KG1 (cell line): ENCODE measurements at regions not wholly inside any gene's neighbourhood (a gene's known extent, or its start where the extent isn't known, plus 50 kb on each side); places are given as distances from the start of the nearest gene placed in this dataset.
A peak's percentile ranks its signal among the peaks of the same experiment; 100 is the strongest.
"Not testable (repeated sequence)": the region's sequence is repeated elsewhere in the genome, so short reads cannot be mapped to it uniquely, and the experiment has no call there.

Experiments
- DNase-seq: peaks from one replicate; lab custom pipeline; 2025; lab: John Stamatoyannopoulos, UW

DNA sequence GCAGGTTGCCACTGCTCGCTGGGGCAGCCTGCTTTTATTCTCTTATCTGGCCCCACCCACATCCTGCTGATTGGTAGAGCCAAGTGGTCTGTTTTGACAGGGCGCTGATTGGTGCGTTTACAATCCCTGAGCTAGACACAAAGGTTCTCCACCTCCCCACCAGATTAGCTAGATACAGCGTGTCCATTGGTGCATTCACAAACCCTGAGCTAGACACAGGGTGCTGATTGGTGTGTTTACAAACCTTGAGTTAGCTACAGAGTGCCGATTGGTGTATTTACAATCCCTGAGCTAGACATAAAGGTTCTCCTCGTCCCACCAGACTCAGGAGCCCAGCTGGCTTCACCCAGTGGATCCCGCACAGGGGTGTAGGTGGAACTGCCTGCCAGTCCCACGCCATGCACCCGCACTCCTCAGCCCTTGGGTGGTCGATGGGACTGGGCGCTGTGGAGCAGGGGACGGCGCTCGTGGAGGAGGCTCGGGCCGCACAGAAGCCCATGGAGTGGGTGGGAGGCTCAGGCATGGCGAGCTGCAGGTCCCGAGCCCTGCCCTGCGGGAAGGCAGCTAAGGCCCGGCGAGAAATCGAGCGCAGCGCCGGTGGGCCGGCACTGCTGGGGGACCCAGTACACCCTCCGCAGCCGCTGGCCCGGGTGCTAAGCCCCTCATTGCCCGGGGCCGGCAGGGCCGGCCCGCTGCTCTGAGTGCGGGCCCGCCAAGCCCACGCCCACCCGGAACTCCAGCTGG is 1526.2 kb downstream of the SI start:
- DNase-seq, result not testable (repeated sequence)

DNA sequence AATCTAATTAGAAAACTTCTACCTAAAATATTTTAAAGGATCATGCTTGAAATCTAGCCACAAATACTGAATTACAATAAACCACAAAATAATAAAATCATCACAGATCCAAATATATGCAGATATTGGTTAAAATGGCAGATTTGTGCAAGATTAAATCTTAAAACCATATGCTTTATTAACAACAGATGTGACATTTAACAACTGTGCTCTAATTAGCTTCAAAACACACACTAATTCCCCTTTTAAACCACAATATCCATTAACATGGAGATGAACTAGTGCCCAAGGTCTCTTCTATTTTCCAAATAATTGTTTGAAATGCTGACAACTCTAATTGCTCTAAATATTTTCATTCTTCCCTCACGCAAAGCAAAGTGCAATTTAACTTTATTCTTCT is 1530.3 kb downstream of the SI start:
- DNase-seq, result no peak

DNA sequence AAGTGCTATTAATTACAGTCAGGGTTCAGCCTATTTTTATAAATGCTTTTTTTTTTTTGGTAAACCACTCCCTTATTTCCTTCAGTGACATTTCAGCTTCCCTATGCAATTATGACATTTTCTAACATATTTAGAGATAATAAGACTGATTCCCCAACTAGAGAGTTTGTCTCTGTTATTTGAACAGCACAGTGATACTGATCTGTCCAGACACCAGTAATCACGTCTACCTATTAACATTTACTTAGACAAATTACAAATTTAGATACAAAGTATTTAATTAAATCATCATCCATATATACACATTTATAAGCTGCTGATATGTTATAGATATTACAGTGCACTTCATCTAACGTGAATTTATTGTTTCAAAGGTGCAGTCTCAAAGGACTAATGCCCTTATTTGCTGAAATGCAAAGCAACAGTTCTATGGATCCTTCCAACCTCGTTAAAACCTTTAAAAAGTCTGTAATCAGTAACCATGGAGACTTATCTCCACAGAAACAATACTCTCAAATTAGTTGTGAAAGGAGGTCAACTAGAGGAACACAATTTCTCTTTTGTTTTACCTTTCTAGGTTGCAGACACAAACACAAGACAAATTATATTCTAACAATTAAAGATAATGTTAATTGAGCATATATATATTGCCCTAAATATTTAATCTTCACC is 1531.1 kb downstream of the SI start:
- DNase-seq, result no peak

DNA sequence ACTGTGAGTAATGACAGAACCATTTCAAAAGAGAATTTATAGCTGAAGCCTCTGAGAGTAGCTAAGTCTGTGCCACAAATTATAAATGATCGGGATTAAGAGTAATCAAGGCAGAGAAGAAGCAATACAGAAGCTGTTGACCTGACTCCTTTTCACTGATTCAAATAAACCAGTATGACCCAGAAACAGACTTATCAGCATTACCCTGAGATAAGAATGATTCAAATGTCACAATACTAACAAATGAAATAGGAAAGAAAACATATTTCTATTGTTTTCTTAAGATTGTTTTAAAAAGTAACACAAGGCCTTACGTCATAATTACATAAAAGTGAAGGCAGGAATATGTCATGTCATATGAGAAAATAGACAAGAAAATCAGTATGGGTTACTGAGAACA is 1534.6 kb downstream of the SI start:
- DNase-seq, result no peak

DNA sequence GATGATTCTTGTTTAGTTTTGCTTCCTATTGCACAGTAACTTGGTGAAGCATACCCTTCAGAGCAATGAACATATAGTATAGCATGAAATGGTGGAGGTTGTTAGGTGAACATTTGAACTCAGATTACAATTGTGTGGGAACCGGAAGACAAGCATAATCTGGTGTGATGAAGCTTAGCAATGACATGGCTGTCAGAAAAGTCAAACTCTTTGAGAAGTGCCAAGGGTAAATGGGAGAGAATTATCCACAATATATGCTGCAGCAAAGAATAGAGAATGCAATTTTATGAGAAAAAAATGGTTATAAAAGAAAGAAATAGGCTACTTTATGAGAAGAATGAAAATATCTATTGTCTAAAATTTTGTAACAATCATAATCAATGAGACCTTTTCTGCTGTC is 1536.7 kb downstream of the SI start:
- no peak for DNase-seq

DNA sequence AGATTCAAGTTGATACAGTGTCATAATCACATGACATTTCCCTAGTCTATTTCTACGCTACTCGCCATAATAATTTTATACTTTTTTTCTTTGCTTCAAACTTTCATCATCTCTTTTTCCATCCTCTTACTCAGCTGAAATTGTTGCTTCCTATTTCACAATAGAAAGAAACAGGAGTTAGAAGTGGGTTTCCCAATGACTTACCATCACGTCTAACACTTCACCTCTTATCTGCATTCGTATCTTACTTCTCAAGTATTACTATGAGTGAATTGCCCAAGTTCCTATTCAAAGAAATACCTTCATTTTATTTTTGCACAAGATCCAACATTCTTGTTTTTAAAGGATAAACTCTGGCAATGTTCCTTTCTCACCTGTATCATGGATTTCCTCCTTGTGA is 1539.9 kb downstream of the SI start:
- DNase-seq, result no peak

DNA sequence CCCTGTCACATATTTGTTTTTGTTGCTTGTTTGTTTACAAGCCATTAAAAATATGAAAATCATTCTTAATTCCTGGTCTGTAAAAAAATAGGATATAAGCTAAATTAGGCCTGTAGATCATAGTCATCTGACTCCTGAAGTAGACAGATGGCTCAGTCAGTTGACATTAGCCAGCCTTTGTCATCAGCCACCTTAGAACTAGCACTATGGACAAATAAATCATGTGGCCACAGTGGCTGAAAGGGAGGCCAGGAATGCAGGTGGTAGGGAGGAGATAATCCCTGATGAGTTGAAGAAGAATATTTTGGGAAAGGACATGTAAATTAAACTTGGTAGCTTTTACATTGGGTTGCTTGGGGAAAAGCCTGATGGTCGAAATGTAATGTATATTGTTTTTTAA is 1544.9 kb downstream of the SI start:
- DNase-seq, result no peak

DNA sequence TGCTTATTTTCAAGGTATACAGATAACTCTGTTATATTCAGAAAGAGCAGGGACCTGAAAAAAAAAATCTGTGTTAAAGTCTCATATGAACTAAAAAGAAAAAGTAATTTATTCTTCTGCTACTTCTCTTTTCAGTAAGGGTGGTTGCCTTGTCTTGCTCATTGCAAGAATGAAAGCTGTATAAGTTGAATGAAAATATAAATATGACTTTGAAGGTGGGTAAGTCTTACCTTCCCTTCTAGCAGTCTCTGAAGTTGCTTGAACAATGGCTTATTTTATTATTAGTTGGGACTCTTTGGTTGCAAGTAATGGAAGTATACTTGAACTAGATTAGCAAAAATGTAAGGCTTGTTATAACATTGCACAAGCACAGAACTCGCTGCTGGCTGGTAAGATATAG is 1554.9 kb downstream of the SI start:
- no peak for DNase-seq

DNA sequence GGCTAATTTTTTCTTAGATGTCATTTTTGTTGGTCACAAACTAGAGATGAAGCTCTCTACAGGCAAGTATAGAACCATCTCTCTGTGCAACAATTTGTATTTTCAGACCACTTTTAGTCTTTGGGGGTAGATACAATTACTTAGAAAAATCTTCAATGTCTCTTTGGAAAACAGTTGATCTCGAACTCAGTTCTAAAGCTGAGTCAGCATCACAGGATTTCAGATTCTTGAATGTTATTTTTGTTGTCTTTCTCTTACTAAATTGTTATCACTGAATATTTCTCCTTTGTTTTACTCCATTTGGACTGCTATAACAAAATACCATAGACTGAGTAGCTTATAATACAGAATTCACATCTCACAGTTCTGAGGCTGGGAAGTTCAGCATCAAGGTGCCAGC is 1557.0 kb downstream of the SI start:
- no peak for DNase-seq

DNA sequence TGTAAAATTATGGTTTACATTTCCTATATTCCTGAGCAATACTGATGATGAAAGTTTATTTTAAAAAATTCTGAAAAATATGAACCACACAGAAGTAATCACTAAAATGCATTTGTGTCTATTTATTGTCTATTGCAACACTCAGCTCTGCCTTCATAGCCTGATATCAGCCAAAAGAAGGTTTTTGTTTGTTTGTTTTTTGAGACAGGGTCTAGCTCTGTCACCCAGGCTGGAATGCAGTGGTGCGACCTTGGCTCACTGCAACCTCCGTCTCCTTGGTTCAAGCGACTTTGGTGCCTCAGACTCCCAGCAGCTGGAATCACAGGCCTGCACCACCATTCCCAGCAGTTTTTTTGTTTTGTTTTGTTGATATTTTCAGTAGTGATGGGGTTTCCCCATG is 1560.2 kb downstream of the SI start:
- no peak for DNase-seq

DNA sequence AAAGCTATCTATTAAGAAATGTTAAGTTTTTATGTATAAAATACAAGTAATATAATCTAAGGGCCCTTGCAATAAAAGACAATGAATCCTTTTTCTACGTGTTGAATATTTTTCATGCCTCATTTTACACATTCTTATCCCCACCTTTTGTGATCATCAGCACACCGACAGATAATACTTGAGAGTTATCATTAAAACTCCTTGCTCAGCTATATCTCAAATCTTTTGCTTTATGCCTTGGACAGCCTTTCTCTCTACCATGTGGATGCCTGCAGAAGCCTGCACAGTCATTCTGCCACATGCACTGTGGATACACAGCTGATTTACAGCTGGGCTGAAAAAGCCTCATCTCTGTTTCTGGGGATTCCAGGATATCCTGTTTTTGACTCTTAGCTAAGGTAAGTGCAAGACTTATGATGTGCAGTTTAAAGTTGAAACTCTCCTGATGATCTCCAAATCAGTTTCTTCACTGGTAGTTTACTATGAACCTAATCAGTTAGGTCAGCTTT is 1565.1 kb downstream of the SI start:
- no peak for DNase-seq

DNA sequence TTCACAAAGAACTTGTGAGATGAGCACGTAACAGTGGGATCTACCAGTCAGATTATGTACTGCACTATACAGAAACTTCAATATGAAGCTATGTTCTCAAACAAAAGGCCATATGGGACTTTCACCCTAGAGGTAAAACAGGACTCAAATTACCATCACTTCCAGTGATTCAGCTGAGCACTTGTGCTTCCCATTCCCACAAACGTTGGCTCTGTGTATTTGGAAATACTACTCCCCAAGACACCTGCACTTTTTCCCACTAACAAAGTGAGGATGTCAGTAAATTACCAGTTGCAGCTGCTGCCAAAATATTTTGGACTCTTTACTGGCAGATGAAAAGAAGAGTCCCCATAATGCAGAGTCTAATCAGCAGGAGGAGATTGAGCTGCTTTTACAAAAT is 1570.1 kb downstream of the SI start:
- DNase-seq, result no peak

DNA sequence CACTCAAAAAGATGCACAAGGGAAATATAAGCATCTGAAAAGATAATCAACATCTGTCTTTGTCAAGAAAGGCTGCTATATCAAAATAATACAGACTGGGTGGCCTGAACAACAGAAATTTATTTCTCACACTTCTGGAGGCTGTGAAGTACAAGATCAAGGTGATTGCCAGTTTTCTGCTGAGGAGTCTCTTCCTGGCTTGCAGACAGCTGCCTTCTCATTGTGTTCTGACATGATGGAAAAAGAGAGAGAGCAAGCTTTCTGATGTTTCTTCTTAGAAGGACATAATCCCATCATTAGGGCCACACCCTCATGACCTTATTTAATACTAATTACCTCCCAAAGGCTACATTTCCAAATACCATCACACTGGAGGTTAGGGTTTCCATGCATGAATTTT is 1573.3 kb downstream of the SI start:
- no peak for DNase-seq

DNA sequence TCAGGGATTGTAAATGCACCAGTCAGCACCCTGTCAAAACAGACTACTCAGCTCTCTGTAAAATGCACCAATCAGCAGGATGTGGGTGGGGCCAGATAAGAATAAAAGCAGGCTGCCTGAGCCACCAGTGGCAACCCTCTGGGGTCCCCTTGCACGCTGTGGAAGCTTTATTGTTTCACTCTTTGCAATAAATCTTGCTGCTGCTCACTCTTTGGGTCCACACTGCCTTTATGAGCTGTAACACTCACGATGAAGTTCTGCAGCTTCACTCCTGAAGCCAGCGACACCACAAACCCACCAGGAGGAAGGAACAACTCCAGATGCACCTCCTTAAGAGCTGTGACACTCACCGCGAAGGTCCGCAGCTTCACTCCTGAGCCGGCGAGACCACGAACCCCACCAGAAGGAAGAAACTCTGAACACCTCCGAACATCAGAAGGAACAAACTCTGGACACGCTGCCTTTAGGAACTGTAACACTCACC is 1578.5 kb downstream of the SI start:
- not testable (repeated sequence) for DNase-seq

DNA sequence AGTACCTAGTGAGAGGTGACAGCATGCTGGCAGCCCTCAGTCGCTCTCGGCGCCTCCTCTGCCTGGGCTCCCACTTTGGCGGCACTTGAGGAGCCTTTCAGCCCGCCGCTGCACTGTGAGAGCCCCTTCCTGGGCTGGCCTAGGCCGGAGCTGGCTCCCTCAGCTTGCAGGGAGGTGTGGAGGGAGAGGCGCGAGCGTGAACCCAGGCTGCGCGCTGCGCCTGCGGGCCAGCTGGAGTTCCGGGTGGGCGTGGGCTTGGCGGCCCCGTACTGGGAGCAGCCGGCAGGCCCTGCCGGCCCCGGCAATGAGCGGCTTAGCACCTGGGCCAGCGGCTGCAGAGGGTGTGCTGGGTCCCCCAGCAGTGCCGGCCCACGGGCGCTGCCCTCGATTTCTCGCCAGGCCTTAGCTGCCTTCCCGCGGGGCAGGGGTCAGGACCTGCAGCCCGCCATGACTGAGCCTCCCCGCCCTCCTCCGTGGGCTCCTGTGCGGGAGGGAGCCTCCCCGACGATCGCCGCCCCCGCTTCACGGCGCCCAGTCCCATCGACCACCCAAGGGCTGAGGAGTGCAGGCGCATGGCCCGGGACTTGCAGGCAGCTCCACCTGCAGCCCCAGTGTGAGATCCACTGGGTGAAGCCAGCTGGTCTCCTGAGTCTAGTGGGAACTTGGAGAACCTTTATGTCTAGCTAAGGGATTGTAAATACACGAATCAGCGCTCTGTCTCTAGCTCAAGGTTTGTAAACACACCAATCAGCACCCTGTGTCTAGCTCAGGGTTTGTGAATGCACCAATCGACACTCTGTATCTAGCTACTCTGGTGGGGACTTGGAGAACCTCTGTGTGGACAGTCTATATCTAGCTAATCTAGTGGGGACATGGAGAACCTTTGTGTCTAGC is 1579.2 kb downstream of the SI start:
- DNase-seq, result not testable (repeated sequence)

DNA sequence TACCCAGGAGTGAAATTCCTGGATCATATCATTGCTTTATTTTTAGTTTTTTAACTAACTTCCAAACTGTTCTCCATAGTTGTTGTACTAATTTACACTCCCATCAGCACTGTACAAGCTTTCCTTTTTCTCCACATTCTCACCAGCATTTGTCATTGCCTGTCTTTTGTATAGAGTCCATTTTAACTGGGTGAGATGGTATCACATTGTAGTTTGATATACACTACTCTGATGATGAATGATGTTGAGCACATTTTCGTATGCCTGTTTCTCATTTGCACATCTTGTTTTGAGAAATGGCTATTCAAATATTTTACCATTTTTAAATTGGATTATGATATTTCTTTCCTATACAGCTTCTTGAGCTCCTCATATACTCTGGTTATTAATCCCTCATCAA is 1586.6 kb downstream of the SI start:
- DNase-seq, result no peak

DNA sequence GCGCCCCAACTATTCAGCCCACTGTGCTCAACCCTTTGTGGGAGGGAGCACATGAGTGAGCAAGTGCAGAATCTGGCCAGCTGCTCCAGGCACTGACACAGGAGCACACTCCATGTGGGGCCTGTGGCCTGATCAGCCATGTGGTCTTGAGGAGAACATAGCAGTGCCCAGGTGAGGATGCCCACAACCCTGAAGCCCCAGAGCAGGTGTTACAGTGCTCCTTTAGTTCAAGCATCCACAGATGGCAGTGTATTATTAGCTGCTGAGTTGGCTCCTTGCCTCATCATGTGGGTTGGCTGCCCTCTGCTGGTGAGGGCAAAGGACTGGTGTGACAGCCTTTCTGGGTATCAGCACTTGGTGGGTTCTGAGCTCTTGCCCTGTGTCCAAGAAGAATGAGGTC is 1588.2 kb downstream of the SI start:
- DNase-seq, result peak; percentile 59

DNA sequence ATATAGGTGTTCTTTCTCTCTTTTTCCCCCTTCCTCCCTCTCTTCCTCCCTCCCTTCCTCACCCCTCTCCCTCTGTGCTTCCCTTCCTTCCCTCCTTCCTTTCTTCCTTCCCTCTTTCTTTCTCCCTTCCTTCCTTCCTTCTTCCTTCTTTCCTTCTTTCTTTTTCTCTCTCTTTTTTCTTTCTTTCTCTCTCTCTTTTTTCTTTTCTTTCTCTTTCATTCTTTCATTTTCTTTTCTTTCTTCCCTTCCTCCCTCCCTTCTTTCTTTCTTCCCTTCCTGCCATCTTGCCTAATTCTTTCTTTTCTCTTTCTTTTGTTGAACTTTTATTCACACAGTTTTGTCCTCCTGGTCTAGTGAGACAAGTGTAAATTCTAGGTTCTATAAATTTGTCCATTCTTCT is 1595.6 kb downstream of the SI start:
- no peak for DNase-seq

DNA sequence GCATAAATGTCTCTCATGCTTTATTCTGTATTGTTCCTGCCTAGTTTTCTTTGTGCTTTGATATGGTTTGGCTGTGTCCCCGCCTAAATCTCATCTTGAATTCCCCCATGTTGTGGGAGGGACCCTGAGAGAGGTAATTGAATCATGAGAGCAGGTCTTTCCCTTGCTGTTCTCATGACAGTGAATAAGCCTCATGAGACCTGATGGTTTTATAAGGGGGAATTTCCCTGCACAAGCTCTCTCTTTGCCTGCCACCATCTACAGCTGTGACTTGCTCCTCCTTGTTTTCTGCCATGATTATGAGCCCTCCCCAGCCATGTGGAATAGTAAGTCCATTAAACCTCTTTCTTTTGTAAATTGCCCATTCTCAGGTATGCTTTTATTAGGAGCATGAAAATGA is 1596.6 kb downstream of the SI start:
- DNase-seq, result no peak

DNA sequence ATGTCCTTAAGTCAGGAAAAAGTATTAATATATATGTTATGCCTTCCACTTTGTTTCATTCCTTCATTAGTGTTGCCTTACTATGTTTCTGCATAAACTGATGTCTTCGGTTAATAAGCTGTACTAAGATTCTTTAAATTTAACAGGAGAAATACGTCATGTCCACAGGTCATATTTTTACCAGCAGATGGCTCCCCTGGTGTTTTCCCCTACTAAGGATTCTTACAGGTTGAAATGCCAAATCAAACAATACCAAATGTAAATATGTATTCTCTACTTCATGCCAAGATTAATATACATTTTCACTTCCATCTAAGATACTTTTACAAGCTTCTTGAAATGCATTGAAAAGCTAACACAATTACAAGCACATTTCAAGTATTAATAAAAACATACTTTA is 1602.1 kb downstream of the SI start:
- DNase-seq, result no peak

DNA sequence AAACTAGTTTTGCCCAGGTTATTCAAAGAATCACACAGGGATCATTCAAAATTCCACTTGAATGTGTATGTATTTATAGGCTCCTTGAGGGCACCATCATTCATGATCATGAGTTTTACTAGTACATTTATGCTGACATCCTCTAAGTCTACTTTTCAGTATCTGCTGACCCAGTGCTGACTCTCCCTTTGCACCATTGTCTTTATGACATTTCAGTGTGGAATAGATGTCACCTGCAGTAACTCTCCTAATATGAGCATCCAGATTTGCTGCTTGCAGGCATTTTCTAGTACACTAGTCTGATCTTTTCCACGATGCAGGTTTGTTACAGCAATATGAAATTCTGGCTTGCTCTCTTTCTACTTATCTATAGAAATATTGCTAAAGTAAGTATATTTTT is 1603.5 kb downstream of the SI start:
- no peak for DNase-seq

DNA sequence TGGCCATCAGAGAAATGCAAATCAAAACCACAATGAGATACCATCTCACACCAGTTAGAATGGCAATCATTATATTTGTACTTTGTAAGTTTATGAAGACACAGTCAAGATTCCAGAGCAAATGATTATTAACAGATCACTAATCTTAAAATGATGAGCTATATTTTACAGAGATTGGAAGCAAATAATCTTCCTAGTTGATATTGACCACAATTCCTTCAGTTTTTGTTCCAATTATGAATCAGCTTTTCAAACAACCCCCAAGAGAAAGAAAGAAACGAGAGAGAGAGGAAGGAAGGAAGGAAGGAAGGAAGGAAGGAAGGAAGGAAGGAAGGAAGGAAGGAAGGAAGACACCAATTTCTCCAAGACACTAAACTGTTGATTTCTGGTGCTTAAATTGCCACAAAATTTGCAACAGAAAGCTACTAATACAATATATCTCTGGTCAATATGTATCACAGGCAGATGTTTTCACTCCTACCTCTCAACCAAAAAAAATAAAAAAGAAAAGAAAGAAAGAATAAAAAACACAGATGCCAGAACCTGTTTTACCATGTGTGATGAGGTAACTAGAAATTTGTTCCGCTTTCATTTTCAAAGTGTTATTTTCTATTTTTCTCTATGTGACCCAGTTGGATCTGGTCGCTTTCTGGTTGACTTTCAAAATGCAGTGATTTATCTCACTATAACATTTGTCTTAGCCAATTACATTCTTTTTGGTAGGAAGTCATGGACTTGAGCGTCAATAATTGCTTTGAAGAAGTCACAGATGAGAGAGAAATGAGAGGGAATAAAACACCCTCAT is 1609.6 kb downstream of the SI start:
- no peak for DNase-seq
